Left colon (tissue), 2 donors: ENCODE measurements at regions not wholly inside any gene's neighbourhood (a gene's known extent, or its start where the extent isn't known, plus 50 kb on each side); places are given as distances from the start of the nearest gene placed in this dataset.

Experiments used
- ATAC-seq: fragments of 200-7000 bp; cut with Tn5 transposase; one replicate; pipeline ENCODE4 v1.9.1; 2020; ENCODE audit warnings: mild to moderate bottlenecking, moderate library complexity
- DNase-seq, 2 donors: peaks; one replicate each; pipeline ENCODE4 v3.0.0-alpha.2; 2020
- intact Hi-C, 2 donors: fragments of 100-400 bp; cut with DNase I in 1 of 2; cut with micrococcal nuclease in 1 of 2; formaldehyde crosslinking; loops; one replicate each; pipeline versions ENCODE4 v1.11.2 to v1.14.0; 2022; cut with DNase I, micrococcal nuclease
- donor health status: DM: no; HTN: no; CAD: no.
- donor health status: DM: yes; HTN: yes; CAD: no.

DNA sequence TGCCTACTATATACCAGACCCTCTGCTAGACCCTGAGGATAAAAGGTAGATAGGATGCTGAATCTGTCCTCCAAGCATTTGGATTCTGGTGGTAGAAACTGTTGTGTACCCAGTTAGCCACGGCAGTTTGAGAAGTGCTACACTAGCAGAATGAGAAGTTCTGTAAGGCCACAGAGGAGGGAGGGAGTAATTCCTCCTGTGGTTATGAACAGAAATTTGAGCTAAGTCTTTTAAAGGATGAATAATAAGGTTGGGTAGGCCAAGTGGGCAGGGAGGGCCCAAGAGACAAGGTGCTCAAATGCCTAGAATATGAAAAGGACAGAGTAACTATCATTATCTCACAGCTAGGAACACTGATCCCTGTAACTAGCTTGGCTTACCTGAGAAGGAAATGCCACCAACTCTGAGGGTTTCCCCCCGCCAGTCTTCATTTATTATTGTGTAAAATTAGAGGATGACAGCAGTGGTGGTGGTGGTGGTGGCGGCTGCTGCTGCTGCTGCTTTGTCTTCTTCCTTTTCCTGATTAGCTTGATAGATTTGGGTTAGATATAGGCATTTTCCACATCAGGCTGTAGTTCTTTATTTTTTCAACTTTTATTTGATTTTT, 243.3 kb downstream of the PRL start:
- intact Hi-C loops: no loop called here
- ATAC-seq (no peak), DNase-seq (no peak)

DNA sequence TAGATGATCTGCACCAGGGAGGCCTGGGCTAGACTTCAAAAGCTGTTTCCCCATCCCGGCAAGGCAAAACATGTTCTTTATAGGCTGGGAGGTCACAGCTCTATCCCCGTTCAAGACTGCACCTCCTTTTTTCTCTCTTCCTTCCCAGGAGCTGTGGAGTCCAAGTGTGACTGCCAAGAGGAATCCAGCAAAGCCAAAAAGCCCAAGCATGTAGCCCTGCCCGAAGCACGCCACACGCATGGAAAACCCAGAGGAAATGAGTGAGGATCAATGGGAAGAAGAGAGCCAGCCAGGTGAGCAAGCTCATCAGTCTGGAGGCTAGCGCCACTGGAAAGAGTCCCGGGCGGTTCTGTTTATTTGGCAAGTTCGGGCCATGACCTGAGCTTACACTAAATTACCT, 240.4 kb downstream of the PRL start:
- intact Hi-C loops: no loop called here
- ATAC-seq (no peak), DNase-seq (no peak)

DNA sequence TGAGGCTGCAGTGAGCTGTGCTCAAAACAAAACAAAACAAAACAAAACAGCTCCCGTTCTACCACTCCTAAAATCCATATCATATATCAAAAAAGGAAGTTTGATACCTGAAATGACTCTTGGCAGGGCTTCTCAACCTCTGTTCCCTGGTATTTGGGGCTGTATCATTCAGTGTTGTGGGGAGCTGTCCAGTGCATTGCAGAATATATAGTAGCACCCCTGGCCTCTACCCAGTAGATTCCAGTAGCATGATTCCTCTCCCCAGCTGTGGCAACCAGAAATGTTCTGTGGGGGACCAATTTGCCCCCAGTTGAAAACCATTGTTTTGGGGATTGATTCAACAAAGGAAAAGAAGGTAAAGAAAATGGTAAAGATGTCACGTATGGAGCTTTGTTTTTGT, 238.9 kb downstream of the PRL start:
- intact Hi-C loops: no loop called here
- no peak for ATAC-seq
- no peak for DNase-seq

- DNase-seq (no peak), ATAC-seq (no peak)
- intact Hi-C loops: no loop called here
These were observed 237.7 kb downstream of the PRL start for GRCh38 chr6:22059126-22059525.

DNA sequence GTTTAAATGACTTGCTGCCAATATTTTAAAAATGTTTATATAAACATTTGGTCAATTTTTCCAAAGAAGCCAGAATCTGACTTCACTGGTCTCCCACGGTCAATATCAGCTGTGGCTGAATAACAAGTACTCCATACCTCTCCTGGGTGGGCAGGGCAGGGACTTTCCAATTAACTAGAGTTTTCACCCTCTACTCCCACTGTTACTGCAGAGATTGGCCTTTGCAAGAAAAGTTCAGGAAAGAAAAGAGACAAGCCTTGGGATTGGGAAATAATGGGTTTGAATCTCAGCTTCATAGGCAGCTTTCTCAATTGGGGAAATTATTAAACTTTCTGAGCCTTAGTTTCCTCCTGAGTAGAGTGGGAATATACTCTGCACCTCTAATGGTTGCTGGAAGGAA, 236.9 kb downstream of the PRL start:
- ATAC-seq: no peak
- DNase-seq: no peak
- intact Hi-C loops: no loop called here

DNA sequence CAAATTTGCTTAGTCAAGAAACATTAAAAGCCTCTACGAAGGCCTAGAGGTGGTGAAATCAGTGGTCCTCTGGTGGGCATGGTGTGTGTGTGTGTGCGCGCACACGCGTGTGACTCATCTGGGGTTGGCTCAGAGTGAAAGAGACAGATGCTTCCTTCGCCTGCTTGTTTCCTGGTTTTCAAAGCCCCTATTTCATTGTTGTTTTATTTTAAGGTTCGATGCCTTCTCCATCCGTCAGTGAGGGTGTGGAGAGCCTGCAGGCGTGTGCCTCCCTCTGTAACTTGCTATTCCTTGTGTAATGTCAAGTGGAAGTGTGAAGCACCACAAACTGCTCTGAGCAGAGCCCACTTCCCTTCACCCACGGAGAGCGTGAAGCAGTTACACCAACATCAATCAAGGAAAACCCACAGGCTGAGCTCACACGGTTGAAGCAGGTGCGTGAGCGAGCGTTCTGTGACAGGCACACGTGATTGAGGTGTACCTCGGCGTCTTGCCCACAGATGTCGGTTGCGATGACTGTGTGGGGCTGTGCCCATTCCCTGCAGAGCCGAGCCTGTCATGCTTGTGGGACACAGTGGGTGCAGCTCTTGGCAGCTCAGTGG, 233.9 kb downstream of the PRL start:
- DNase-seq: no peak
- intact Hi-C loops: no loop called here
- ATAC-seq: no peak

GRCh38 chr6:22064558-22064957, 232.3 kb downstream of the PRL start:
- intact Hi-C loops: no loop called here
- no peak for ATAC-seq

GRCh38 chr6:22067122-22067521, 229.7 kb downstream of the PRL start:
- no peak for ATAC-seq
- intact Hi-C loops: no loop called here
- DNase-seq: no peak

More at GRCh38 chr6:22064558-22064957, 232.3 kb downstream of the PRL start:
- no peak for DNase-seq

- intact Hi-C loops: no loop called here
- DNase-seq: no peak
- no peak for ATAC-seq
These were observed 229.2 kb downstream of the PRL start for GRCh38 chr6:22067671-22068070.

GRCh38 chr6:22068561-22069305, 228.1 kb downstream of the PRL start:
- DNase-seq: no peak
- intact Hi-C loops: no loop called here
- ATAC-seq: no peak

- DNase-seq: no peak
- intact Hi-C loops: no loop called here
These were observed 227.5 kb downstream of the PRL start for GRCh38 chr6:22069306-22069800.

GRCh38 chr6:22071270-22072041, 225.4 kb downstream of the PRL start:
- intact Hi-C loops: no loop called here
- no peak for ATAC-seq
- peak; percentile 9 to 33 for DNase-seq

More at GRCh38 chr6:22069306-22069800, 227.5 kb downstream of the PRL start:
- no peak for ATAC-seq

DNA sequence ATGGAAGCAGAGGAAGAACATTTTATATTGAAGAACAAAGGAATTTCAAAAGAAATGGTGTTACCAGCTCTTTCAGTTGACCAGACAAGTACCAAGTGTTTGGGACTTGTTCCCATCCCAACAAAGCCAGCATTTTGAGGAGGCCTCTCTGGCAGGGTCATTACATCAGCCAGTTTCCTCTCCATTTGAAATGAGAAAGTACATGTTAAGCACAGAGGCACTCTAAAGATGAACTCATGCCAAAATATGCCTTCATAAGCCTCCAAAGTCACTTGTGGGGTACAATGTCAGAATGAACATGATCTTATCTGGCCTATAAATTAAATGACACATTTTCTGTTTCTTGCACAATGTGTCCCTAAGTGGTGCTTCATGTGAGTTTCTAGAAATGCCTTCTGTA, 223.9 kb downstream of the PRL start:
- ATAC-seq: no peak
- no peak for DNase-seq
- intact Hi-C loops: no loop called here

DNA sequence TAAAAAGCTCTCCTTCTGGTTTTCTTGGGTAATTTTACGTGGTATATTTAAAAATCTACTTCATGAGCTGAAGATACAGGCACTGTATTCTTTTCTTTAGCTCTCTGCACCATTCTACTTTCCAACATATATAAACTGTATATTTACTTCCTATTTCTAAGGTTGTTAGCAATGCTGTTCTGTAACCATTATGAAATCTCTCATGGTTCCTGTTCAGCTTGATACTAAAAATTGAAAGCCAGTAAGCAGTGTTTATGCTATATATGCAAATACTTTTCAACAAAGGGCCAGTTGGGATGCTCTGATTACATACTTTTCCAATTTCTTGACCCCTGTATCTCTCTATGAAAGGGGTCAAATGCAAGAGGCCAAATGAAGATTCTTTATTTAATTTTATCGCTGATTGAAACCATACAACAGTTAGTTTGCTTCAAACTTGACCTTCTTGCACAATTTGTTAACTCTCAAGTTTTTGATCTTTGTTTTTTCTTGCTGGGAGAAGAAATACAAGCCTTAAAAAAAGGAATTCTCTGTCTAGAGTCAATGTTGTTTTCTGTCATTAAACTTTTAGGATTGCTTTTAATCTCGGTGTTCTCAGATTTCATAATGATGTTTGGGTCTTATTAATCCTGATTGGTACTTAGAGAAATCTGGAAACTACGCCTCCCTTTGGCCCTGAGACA, 223.2 kb downstream of the PRL start:
- DNase-seq: no peak
- no peak for ATAC-seq
- intact Hi-C loops: no loop called here

DNA sequence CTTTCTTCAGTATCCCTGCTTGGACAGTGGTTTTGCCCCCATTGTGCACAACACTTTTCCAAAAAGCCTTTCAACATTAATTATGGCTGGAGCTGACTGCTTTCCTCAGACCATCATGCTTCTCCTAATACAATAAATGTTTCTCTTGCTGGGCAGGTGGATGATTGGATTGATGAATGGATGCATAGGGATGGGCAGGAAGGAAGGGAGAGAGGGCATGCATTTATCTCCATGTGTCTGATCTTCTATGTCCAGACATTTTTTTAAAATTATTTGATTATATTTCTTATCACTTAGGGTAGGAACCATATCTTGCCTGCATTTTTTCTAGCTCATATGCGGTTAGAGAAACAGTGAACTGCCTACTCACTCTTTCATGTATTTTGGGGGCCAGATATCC, 218.5 kb downstream of the PRL start:
- intact Hi-C loops: no loop called here
- ATAC-seq: no peak
- DNase-seq: no peak

DNA sequence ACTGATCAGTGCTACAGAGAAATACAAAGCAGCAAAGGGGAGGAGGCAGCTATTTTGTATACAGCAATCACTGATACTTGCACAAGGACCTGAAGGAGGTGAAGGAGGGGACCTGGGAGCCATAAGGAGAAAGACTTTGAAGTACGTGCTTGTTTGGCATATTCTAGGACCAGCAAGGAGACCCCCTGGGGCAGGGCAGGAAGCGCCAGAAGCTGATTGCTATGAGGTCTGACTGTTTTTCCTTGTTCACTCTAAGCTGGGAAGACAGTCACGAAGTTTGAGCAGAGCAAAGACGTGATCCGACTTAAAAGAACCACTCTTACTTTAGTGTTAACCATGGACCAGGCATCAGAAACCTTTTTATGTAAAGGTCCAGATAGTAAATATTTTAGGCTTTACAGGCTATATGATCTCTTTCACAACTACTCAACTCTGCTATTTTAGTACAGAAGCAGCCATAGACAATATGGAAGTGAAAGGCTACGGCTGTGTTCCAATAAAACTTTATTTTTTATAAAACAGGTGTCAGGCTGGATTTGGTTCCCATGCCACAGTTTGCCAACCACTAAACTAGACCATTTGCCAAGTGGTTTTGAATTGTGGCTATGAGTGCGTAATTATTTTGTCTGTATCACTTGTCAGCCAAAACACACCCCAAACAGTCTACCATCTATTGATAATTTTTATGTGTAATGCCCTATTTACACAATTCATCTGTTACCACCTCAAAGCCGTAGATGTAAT, 217.9 kb downstream of the PRL start:
- ATAC-seq (no peak), DNase-seq (no peak)
- intact Hi-C loops: no loop called here

DNA sequence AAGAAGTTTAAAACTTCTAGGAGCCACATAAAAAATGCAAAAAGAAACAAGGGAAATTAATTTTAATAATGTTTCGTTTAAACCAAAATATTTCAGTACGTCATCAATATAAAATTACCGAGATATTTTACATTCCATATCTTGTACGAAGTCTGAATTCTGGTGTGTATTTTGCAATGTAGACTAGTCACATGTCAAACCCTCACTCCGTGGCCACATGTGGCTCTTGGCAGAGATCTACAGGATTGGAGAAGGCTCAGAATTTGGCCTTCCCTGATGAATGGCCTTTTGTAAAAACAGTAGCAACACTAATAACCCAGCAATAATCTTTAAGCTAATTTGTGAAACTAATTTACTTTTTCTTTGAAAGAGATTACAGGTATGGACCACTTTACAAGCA, 217.1 kb downstream of the PRL start:
- DNase-seq (no peak), ATAC-seq (no peak)
- intact Hi-C loops: no loop called here

DNA sequence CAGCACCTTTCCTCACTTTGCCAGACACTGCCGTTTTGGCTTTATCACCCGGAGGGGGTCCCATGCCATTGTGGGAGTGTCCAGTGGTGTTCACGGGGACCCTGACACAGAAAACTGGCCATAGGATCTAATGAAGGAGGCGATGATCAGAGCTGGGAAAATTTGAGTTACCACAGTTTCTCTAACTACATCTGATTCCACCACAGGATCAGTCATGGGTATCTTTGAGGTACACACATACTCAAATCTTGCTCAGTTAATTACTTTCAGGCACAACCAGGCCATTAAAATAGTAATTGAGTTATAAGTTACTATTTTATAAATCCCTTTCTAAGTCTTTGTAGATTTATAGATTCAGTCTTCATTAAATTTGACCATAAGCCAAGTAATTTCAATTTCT, 215.1 kb downstream of the PRL start:
- intact Hi-C loops: no loop called here
- DNase-seq: no peak

More for the DNA sequence above, 215.1 kb downstream of the PRL start:
- no peak for ATAC-seq
